GM12878 (cell line): ENCODE measurements at regions not wholly inside any gene's neighbourhood (a gene's known extent, or its start where the extent isn't known, plus 50 kb on each side); places are given as distances from the start of the nearest gene placed in this dataset.

ENCODE experiments used
- ATAC-seq: fragments of 200-7000 bp; cut with Tn5 transposase; 3 replicates; pipeline ENCODE4 v1.9.1; 2020; ENCODE audit warnings: mild to moderate bottlenecking, moderate library complexity
- BruUV-seq: library from RNA; stranded (reverse); fragments of 400-500 nt; replicated peaks from 2 replicates; lab custom pipeline; 2021; lab: Mats Ljungman, UMichigan
- CTCF ChIA-PET: fragments of 300-600 bp; sonication (Branson Sonifier 250); formaldehyde crosslinking; extraction: SDS; loops from one replicate; lab custom pipeline; 2021; ENCODE audit warnings: inconsistent platforms; lab: Yijun Ruan, JAX
- POLR2A ChIA-PET: fragments of 350-600 bp; formaldehyde crosslinking; extraction: SDS; loops from one replicate; lab custom pipeline; 2021; ENCODE audit warnings: inconsistent platforms; lab: Charles Lee
- RAD21 ChIA-PET: fragments of 300-600 bp; sonication (Branson Sonifier 250); formaldehyde crosslinking; loops from one replicate; lab custom pipeline; 2023; ENCODE audit warnings: antibody characterized with exemption; ENCODE audit not compliant: unreplicated experiment; lab: Charles Lee
- SMC1A ChIA-PET: fragments of 300-600 bp; sonication (Branson Sonifier 250); formaldehyde crosslinking; loops from one replicate; lab custom pipeline; 2023; ENCODE audit not compliant: unreplicated experiment, uncharacterized antibody; lab: Charles Lee
- DNase-seq: peaks from one replicate; pipeline ENCODE4 v3.0.0-alpha.2; 2011; ENCODE audit warnings: low read depth, low spot score
- FAIRE-seq: peaks from 3 replicates; lab custom pipeline; 2011; peaks lifted over from hg19 to GRCh38; lab: Jason Lieb, UNC
- H2AFZ ChIP-seq: 2 replicates; pipeline ENCODE4 v1.6.0; 2011; ENCODE audit warnings: low read depth, low read length, control low read depth; ENCODE audit not compliant: control insufficient read depth
- H3K27ac ChIP-seq: 2 replicates; pipeline ENCODE4 v1.5.1; 2011; ENCODE audit warnings: control low read depth; ENCODE audit not compliant: control insufficient read depth, insufficient read depth
- H3K27me3 ChIP-seq, 2 experiments: replicated peaks in 1 of 2; 2 replicates each; pipeline versions ENCODE4 v1.6.0 to v1.6.1; 2011; ENCODE audit warnings: low read length in 1 of 2; ENCODE audit not compliant: control insufficient read depth in 2 of 2, insufficient read depth in 2 of 2
- H3K36me3 ChIP-seq, 2 experiments: 2 replicates each; pipeline ENCODE4 v1.5.1; 2011; ENCODE audit warnings: low read length in 1 of 2; ENCODE audit not compliant: control insufficient read depth in 2 of 2, insufficient read depth in 2 of 2
- H3K4me1 ChIP-seq: 2 replicates; pipeline ENCODE4 v1.6.1; 2011; ENCODE audit warnings: mild to moderate bottlenecking, low read length, moderate library complexity, mixed read lengths; ENCODE audit not compliant: control insufficient read depth, insufficient read depth
- H3K4me2 ChIP-seq: 2 replicates; pipeline ENCODE4 v1.6.0; 2011; ENCODE audit warnings: control low read depth; ENCODE audit not compliant: control insufficient read depth, insufficient read depth
- H3K4me3 ChIP-seq: fragments of 200-600 bp; sonication (generic); 2 replicates; pipeline ENCODE4 v1.5.1; 2016
- H3K79me2 ChIP-seq: 2 replicates; pipeline ENCODE4 v1.6.0; 2011; ENCODE audit warnings: low read length; ENCODE audit not compliant: control insufficient read depth, insufficient read depth
- H3K9ac ChIP-seq: 2 replicates; pipeline ENCODE4 v1.8.0; 2011; ENCODE audit warnings: low read length, control low read depth, mixed read lengths; ENCODE audit not compliant: control insufficient read depth, insufficient read depth
- H3K9me3 ChIP-seq: replicated peaks from 3 replicates; pipeline ENCODE4 v1.5.1; 2011; ENCODE audit warnings: mild to moderate bottlenecking, low read length; ENCODE audit not compliant: control insufficient read depth, insufficient read depth
- H4K20me1 ChIP-seq: 2 replicates; pipeline ENCODE4 v1.6.0; 2011; ENCODE audit not compliant: control insufficient read depth, insufficient read depth
- ATF3 ChIP-seq: IDR thresholded peaks from 2 replicates; pipeline ENCODE4 v1.6.1; 2011; ENCODE audit warnings: low read depth, mild to moderate bottlenecking, low read length, moderate library complexity, borderline replicate concordance; ENCODE audit errors: extremely low read depth
- ATF7 ChIP-seq: fragments of 450-650 bp; IDR thresholded peaks from 2 replicates; pipeline ENCODE4 v1.6.1; 2016; ENCODE audit warnings: low read depth, mild to moderate bottlenecking
- BMI1 ChIP-seq: fragments of 450-650 bp; IDR thresholded peaks from 2 replicates; pipeline ENCODE4 v1.6.1; 2016; ENCODE audit warnings: mild to moderate bottlenecking, moderate library complexity, borderline replicate concordance
- ESRRA ChIP-seq: IDR thresholded peaks from 2 replicates; pipeline ENCODE4 v1.6.1; 2012; ENCODE audit warnings: mild to moderate bottlenecking, low read length, improper control_type of control experiment
- EZH2 ChIP-seq: IDR thresholded peaks from 2 replicates; pipeline ENCODE4 v1.6.1; 2012; ENCODE audit warnings: low read depth, mild to moderate bottlenecking, control low read depth, inconsistent platforms, low read length, borderline replicate concordance; ENCODE audit not compliant: control insufficient read depth
- FOXK2 ChIP-seq: fragments of 450-650 bp; IDR thresholded peaks from 2 replicates; pipeline ENCODE4 v1.6.1; 2017; ENCODE audit warnings: mild to moderate bottlenecking, moderate library complexity
- IKZF1 ChIP-seq: fragments of 450-650 bp; conservative IDR thresholded peaks from 2 replicates; pipeline ENCODE4 v1.6.1; 2017; ENCODE audit warnings: antibody characterized with exemption, mild to moderate bottlenecking
- MXI1 ChIP-seq: fragments of 150-350 bp; IDR thresholded peaks from 2 replicates; pipeline ENCODE4 v1.6.1; 2011; ENCODE audit warnings: low read depth, mild to moderate bottlenecking, inconsistent platforms, low read length, improper control_type of control experiment
- MYB ChIP-seq: fragments of 150-350 bp; IDR thresholded peaks from 2 replicates; pipeline ENCODE4 v1.6.1; 2014; ENCODE audit warnings: mild to moderate bottlenecking, low read depth, low read length, borderline replicate concordance
- NFXL1 ChIP-seq: fragments of 450-650 bp; IDR thresholded peaks from 2 replicates; pipeline ENCODE4 v1.6.1; 2017; ENCODE audit warnings: antibody characterized with exemption, mild to moderate bottlenecking, borderline replicate concordance
- SIX5 ChIP-seq: IDR thresholded peaks from 2 replicates; pipeline ENCODE4 v1.6.1; 2011; ENCODE audit warnings: mild to moderate bottlenecking, low read depth, low read length, moderate library complexity; ENCODE audit not compliant: severe bottlenecking
- SP1 ChIP-seq: IDR thresholded peaks from one replicate; pipeline ENCODE4 v1.6.1; 2011; ENCODE audit warnings: low read depth, low read length
- TBL1XR1 ChIP-seq: IDR thresholded peaks from 2 replicates; pipeline ENCODE4 v1.6.1; 2012; ENCODE audit warnings: low read depth, low read length, improper control_type of control experiment
- ZBED1 ChIP-seq: IDR thresholded peaks from 2 replicates; pipeline ENCODE4 v1.6.1; 2016; ENCODE audit warnings: borderline replicate concordance
- WGBS: methylation state at CpG from one replicate; pipeline ENCODE4 v1.1.6; 2016; ENCODE audit warnings: low lambda C conversion rate; ENCODE audit not compliant: insufficient replicate concordance, insufficient coverage; ENCODE audit errors: missing lambda C conversion rate; 5-methylcytosine and 5-hydroxymethylcytosine counted together
- in situ Hi-C: fragments of 300-500 bp; cut with MboI; formaldehyde crosslinking; loops from 9 replicates; pipeline ENCODE4 v1.14.3; 2018; ENCODE audit warnings: mixed read lengths
- intact Hi-C: fragments of 100-400 bp; cut with micrococcal nuclease; formaldehyde crosslinking; loops from one replicate; pipeline ENCODE4 v1.14.2; 2022; ENCODE audit not compliant: unreplicated experiment
- TF ChIP-seq, protein P1 (sequence below): fragments of 450-650 bp; IDR thresholded peaks from 2 replicates; pipeline ENCODE4 v1.6.1; 2018; ENCODE audit warnings: mild to moderate bottlenecking, low read depth, moderate library complexity; ENCODE audit not compliant: partially characterized antibody

GRCh38 chr2:22221006-22221405 lies 1097.2 kb downstream of the TDRD15 start:
- WGBS: 0% methylated on average over 1 of the region's 1 CpG

More at GRCh38 chr2:22221006-22221405, 1097.2 kb downstream of the TDRD15 start:
- SMC1A ChIA-PET: no interaction called here
- TF ChIP-seq, protein P1, sequence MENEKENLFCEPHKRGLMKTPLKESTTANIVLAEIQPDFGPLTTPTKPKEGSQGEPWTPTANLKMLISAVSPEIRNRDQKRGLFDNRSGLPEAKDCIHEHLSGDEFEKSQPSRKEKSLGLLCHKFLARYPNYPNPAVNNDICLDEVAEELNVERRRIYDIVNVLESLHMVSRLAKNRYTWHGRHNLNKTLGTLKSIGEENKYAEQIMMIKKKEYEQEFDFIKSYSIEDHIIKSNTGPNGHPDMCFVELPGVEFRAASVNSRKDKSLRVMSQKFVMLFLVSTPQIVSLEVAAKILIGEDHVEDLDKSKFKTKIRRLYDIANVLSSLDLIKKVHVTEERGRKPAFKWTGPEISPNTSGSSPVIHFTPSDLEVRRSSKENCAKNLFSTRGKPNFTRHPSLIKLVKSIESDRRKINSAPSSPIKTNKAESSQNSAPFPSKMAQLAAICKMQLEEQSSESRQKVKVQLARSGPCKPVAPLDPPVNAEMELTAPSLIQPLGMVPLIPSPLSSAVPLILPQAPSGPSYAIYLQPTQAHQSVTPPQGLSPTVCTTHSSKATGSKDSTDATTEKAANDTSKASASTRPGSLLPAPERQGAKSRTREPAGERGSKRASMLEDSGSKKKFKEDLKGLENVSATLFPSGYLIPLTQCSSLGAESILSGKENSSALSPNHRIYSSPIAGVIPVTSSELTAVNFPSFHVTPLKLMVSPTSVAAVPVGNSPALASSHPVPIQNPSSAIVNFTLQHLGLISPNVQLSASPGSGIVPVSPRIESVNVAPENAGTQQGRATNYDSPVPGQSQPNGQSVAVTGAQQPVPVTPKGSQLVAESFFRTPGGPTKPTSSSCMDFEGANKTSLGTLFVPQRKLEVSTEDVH: no peak
- TF ChIP-seq ATF3: no peak
- TF ChIP-seq ATF7: no peak
- TF ChIP-seq MYB: no peak
- TF ChIP-seq ZBED1: no peak
- no peak for TF ChIP-seq TBL1XR1
- TF ChIP-seq SP1: no peak
- no peak for TF ChIP-seq EZH2
- TF ChIP-seq IKZF1: no peak
- TF ChIP-seq SIX5: no peak
- no peak for TF ChIP-seq ESRRA
- no peak for TF ChIP-seq MXI1
- no peak for TF ChIP-seq NFXL1
- TF ChIP-seq BMI1: no peak
- TF ChIP-seq FOXK2: no peak
- no peaks in the 10 kb centered on the region for H3K36me3 ChIP-seq
- POLR2A ChIA-PET: no interaction called here
- no peaks in the 10 kb centered on the region for H3K79me2 ChIP-seq
- H3K4me1 ChIP-seq: no peaks in the 10 kb centered on the region
- RAD21 ChIA-PET: no interaction called here
- no peak for DNase-seq
- no peak overlapping the region for H3K4me3 ChIP-seq
- intact Hi-C loops: no loop called here
- no peak for FAIRE-seq
- no peaks in the 10 kb centered on the region for H4K20me1 ChIP-seq
- CTCF ChIA-PET: no interaction called here
- H3K9me3 ChIP-seq: no peaks in the 10 kb centered on the region
- no peak overlapping the region for H3K27ac ChIP-seq
- H2AFZ ChIP-seq: no peak overlapping the region
- no TSS peak for BruUV-seq
- ATAC-seq: no peak
- H3K27me3 ChIP-seq: no peaks in the 10 kb centered on the region
- H3K9ac ChIP-seq: no peak overlapping the region
- no peak overlapping the region for H3K4me2 ChIP-seq
- in situ Hi-C loops: no loop called here
